ENCODE measurements at regions not wholly inside any gene's neighbourhood (a gene's known extent, or its start where the extent isn't known, plus 50 kb on each side); places are given as distances from the start of the nearest gene placed in this dataset.

DNA sequence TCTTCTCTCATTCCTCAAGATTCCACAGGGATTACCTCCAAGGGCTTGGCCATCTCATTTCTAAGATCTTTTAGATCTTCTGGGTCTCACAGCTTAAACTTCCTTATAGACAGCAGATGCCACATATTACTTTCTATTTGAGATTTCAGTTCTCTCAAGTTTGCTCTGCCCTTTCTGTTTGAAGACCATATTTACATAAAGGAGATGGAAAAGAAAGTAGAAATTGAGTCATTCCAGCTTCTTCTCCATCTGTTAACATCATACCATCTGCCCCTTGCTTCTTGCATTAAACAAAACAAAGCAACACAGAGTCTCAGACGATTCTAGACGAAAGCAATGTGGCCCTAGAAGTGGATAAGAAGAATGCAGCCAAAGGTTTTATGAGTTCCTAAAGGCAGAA lies 203.4 kb downstream of the TTLL2 start:
- H3K9me3 ChIP-seq (replicated peaks; ENCODE audit: control insufficient read depth, insufficient read depth, low read depth, low read length) = no peaks in the 10 kb centered on the region
- no TSS peak for BruUV-seq (replicated peaks)
- WGBS (ENCODE audit: insufficient coverage, low coverage, missing lambda C conversion rate) = 0% methylated on average over 2 of the region's 2 CpGs
- FAIRE-seq = no peak
- POLR2A ChIA-PET = interaction anchor here (0.6 kb wide), 1 partner anchor 361 kb away, joined by 3 read pairs; no protein-coding TSS in a partner anchor
- no peak for ATAC-seq
- H3K36me3 ChIP-seq (ENCODE audit: control insufficient read depth, insufficient read depth, low read length) = no peaks in the 10 kb centered on the region
- CTCF ChIA-PET (ENCODE audit: low intra/inter-chr PET ratio) = no interaction called here
- peaks cover 59 to 79% of the 10 kb centered on the region in 2 experiments for H3K27me3 ChIP-seq (ENCODE audit: control insufficient read depth in 2 of 2, insufficient read depth in 2 of 2, low read length in 2 of 2)
- no peak overlapping the region for H3K9ac ChIP-seq (ENCODE audit: insufficient read depth in 1 of 2, low read depth in 2 of 2, low read length in 2 of 2)
- no peaks in the 10 kb centered on the region for H3K9me1 ChIP-seq (ENCODE audit: control insufficient read depth, insufficient read depth, low read length)
- TF ChIP-seq IRF2 (CRISPR knock-in tag; IDR thresholded peaks at IDR 0.05) (no peak), CBX2 (IDR thresholded peaks at IDR 0.05; ENCODE audit: insufficient read depth, low read length, poor library complexity, severe bottlenecking) (no peak), ZNF764 (CRISPR knock-in tag; IDR thresholded peaks at IDR 0.05; ENCODE audit: low read depth) (no peak)
- TF ChIP-seq, protein P1, sequence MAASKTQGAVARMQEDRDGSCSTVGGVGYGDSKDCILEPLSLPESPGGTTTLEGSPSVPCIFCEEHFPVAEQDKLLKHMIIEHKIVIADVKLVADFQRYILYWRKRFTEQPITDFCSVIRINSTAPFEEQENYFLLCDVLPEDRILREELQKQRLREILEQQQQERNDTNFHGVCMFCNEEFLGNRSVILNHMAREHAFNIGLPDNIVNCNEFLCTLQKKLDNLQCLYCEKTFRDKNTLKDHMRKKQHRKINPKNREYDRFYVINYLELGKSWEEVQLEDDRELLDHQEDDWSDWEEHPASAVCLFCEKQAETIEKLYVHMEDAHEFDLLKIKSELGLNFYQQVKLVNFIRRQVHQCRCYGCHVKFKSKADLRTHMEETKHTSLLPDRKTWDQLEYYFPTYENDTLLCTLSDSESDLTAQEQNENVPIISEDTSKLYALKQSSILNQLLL (CRISPR knock-in tag; IDR thresholded peaks at IDR 0.05; ENCODE audit: borderline replicate concordance) = no peak
- no peak overlapping the region for H2AFZ ChIP-seq (ENCODE audit: low read depth, low read length)
- no peaks in the 10 kb centered on the region; the same call in 1 of the 2 replicates for H4K20me1 ChIP-seq (replicated peaks; ENCODE audit: control insufficient read depth, insufficient read depth, low read length)
- H3K4me2 ChIP-seq (ENCODE audit: insufficient read depth, low read length) = no peak overlapping the region
- no peak overlapping the region for H3K27ac ChIP-seq (ENCODE audit: extremely low read depth, low read depth, low read length)
- in situ Hi-C loops (cut with MboI) (no loop called here), intact Hi-C loops (cut with micrococcal nuclease) (no loop called here)
- no peak overlapping the region for H3K4me3 ChIP-seq
- DNase-seq (ENCODE audit: extremely low read depth in 1 of 4, low spot score in 3 of 4) = no peak
- H3K79me2 ChIP-seq (ENCODE audit: control insufficient read depth, insufficient read depth, low read length) = no peaks in the 10 kb centered on the region
- H3K4me1 ChIP-seq (replicated peaks in 1 of 2; ENCODE audit: control insufficient read depth in 2 of 2, insufficient read depth in 2 of 2, low read length in 2 of 2) = no peaks in the 10 kb centered on the region

DNA sequence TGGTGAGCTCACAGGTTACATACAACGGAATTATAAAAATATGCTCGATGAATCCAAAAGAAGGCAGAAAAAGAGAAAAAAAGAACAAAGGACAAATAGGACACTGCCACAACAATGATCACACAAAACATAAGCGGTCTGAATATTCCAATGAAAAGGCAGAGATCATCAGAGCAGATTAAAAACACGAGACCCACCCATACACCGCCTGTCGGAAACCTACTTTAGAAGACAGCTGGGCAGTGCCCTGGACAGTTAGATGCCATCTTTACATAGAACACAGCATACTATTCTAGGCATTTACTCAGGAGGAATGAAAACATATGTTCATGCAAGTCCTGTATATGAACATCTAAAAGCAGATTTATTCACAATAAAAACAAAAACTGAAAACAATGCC lies 204.1 kb downstream of the TTLL2 start:
- ATAC-seq (no peak), FAIRE-seq (no peak), DNase-seq (ENCODE audit: extremely low read depth in 1 of 4, low spot score in 3 of 4) (no peak)
- no peak overlapping the region for H3K9ac ChIP-seq (ENCODE audit: insufficient read depth in 1 of 2, low read depth in 2 of 2, low read length in 2 of 2)
- ChIA-PET CTCF (ENCODE audit: low intra/inter-chr PET ratio) (no interaction called here), POLR2A (interaction anchor here (0.6 kb wide), 1 partner anchor 407 kb away, joined by 3 read pairs; no protein-coding TSS in a partner anchor)
- BruUV-seq (replicated peaks) = no TSS peak
- 1% methylated on average over 6 of the region's 6 CpGs for WGBS (ENCODE audit: insufficient coverage, low coverage, missing lambda C conversion rate)
- intact Hi-C loops (cut with micrococcal nuclease) (no loop called here), in situ Hi-C loops (cut with MboI) (no loop called here)
- no peaks in the 10 kb centered on the region for H3K4me1 ChIP-seq (replicated peaks in 1 of 2; ENCODE audit: control insufficient read depth in 2 of 2, insufficient read depth in 2 of 2, low read length in 2 of 2)
- no peak overlapping the region for H3K4me2 ChIP-seq (ENCODE audit: insufficient read depth, low read length)
- H3K4me3 ChIP-seq = no peak overlapping the region
- H3K36me3 ChIP-seq (ENCODE audit: control insufficient read depth, insufficient read depth, low read length) = no peaks in the 10 kb centered on the region
- no peaks in the 10 kb centered on the region; the same call in 1 of the 2 replicates for H4K20me1 ChIP-seq (replicated peaks; ENCODE audit: control insufficient read depth, insufficient read depth, low read length)
- peaks cover 53 to 75% of the 10 kb centered on the region in 2 experiments for H3K27me3 ChIP-seq (ENCODE audit: control insufficient read depth in 2 of 2, insufficient read depth in 2 of 2, low read length in 2 of 2)
- no peaks in the 10 kb centered on the region for H3K79me2 ChIP-seq (ENCODE audit: control insufficient read depth, insufficient read depth, low read length)
- no peak overlapping the region for H2AFZ ChIP-seq (ENCODE audit: low read depth, low read length)
- no peak overlapping the region for H3K27ac ChIP-seq (ENCODE audit: extremely low read depth, low read depth, low read length)
- H3K9me3 ChIP-seq (replicated peaks; ENCODE audit: control insufficient read depth, insufficient read depth, low read depth, low read length) = no peaks in the 10 kb centered on the region
- no peaks in the 10 kb centered on the region for H3K9me1 ChIP-seq (ENCODE audit: control insufficient read depth, insufficient read depth, low read length)
- TF ChIP-seq ZNF324 (CRISPR knock-in tag; IDR thresholded peaks at IDR 0.05) = no peak
- TF ChIP-seq PRMT5 (CRISPR knock-in tag; IDR thresholded peaks at IDR 0.05) = no peak
- TF ChIP-seq CEBPG (CRISPR knock-in tag; IDR thresholded peaks at IDR 0.05) = no peak
- TF ChIP-seq CEBPG (tag; conservative IDR thresholded peaks at IDR 0.05 in 1 of 2, IDR thresholded peaks at IDR 0.05 in 1 of 2) = no peak
- TF ChIP-seq MEF2A (IDR thresholded peaks at IDR 0.05; ENCODE audit: control insufficient read depth, low read depth, low read length) = no peak
- TF ChIP-seq KLF10 (CRISPR knock-in tag; IDR thresholded peaks at IDR 0.05) = no peak
- no peak for TF ChIP-seq CBFA2T2 (conservative IDR thresholded peaks at IDR 0.05)
- no peak for TF ChIP-seq MTF1 (CRISPR knock-in tag; IDR thresholded peaks at IDR 0.05; ENCODE audit: borderline replicate concordance)
- TF ChIP-seq, protein P2, sequence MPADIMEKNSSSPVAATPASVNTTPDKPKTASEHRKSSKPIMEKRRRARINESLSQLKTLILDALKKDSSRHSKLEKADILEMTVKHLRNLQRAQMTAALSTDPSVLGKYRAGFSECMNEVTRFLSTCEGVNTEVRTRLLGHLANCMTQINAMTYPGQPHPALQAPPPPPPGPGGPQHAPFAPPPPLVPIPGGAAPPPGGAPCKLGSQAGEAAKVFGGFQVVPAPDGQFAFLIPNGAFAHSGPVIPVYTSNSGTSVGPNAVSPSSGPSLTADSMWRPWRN (IDR thresholded peaks at IDR 0.05; ENCODE audit: low read depth) = no peak
- TF ChIP-seq ZNF75A (CRISPR knock-in tag; IDR thresholded peaks at IDR 0.05) = no peak
- TF ChIP-seq STAT5B (CRISPR knock-in tag; IDR thresholded peaks at IDR 0.05) = no peak
- no peak for TF ChIP-seq SETDB1 (IDR thresholded peaks at IDR 0.05; ENCODE audit: low read length)
- TF ChIP-seq RB1 (IDR thresholded peaks at IDR 0.05; ENCODE audit: low read depth) = no peak
